D341Med (cell line): ENCODE measurements at regions not wholly inside any gene's neighbourhood (a gene's known extent, or its start where the extent isn't known, plus 50 kb on each side); places are given as distances from the start of the nearest gene placed in this dataset.

Experiments used
- DNase-seq: peaks from one replicate; pipeline ENCODE4 v3.0.0; 2012; ENCODE audit warnings: low spot score

GRCh38 chr6:91453224-91453878 is 866.5 kb upstream of the MAP3K7 start:
- no peak for DNase-seq

- no peak for DNase-seq
These were observed 862.7 kb upstream of the MAP3K7 start for GRCh38 chr6:91449539-91449938.

- DNase-seq: no peak
These were observed 860.8 kb upstream of the MAP3K7 start for GRCh38 chr6:91447530-91448254.

GRCh38 chr6:91447081-91447480 is 860.2 kb upstream of the MAP3K7 start:
- DNase-seq: no peak

GRCh38 chr6:91443405-91443804 is 856.5 kb upstream of the MAP3K7 start:
- no peak for DNase-seq

GRCh38 chr6:91442342-91442741 is 855.5 kb upstream of the MAP3K7 start:
- no peak for DNase-seq

- no peak for DNase-seq
These were observed 851.7 kb upstream of the MAP3K7 start for GRCh38 chr6:91438570-91438969.

DNA sequence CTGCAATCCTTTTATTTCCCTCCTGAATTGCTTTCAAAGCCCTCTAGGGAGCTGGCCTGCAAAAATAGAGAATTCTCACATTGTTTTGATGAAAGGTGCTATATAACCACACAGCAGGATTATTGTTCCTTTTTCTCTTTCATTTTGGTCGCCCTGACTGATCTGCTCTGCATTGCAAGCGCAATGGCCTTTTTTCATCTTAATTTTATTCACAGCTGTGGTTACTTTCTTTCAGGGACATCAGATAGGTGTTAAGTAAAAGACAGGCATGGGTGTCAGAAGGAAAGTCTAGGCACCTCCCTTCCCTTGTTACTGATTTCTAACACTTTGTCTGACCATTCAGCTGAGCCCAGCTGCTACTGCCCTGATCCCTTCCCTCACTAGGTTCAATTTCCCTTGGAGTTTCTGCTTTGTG is 850.5 kb upstream of the MAP3K7 start:
- no peak for DNase-seq

DNA sequence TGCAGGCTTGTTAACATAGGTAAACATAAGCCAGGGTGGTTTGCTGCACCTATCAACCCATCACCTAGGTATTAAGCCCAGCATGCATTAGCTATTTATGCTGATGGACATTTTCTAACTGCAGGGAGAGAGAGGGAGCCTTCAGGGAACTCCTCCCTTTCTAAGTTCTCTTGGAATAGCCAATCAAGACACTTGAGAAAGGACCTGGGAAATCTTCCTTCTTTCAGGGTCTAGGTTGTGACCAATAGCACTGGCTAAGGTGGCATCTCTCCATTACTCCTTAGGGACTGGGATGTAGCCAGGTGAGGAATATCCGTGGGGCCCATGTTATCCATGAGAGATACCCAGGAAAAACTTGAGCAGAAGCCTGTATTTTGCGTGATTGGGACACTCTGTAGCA is 849.6 kb upstream of the MAP3K7 start:
- DNase-seq: no peak

GRCh38 chr6:91435630-91436029 is 848.8 kb upstream of the MAP3K7 start:
- DNase-seq: no peak

GRCh38 chr6:91434576-91434975 is 847.7 kb upstream of the MAP3K7 start:
- DNase-seq: no peak

- DNase-seq: no peak
These were observed 847.0 kb upstream of the MAP3K7 start for GRCh38 chr6:91433660-91434534.

- no peak for DNase-seq
These were observed 842.2 kb upstream of the MAP3K7 start for GRCh38 chr6:91428953-91429560.

- no peak for DNase-seq
These were observed 841.4 kb upstream of the MAP3K7 start for GRCh38 chr6:91428296-91428695.

- no peak for DNase-seq
These were observed 833.4 kb upstream of the MAP3K7 start for GRCh38 chr6:91420243-91420642.

GRCh38 chr6:91415031-91415605 is 828.2 kb upstream of the MAP3K7 start:
- no peak for DNase-seq

- DNase-seq: no peak
These were observed 825.7 kb upstream of the MAP3K7 start for GRCh38 chr6:91412532-91412931.

DNA sequence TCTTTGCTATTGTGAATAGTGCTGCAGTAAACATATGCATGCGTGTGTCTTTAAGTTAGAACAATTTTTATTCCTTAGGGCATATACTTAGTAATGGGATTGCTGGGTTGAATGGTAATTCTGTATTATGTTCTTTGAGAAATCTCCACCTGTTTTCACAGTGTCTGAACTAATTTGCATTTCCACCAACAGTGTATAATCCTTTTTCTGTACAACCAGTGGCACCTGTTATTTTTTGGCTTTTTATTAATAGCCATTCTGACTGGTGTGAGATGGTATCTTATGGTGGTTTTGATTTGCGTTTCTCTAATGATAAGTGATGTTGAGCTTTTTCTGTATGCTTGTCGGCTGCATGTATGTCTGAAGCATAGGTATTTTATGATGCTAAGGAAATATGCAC is 820.8 kb upstream of the MAP3K7 start:
- no peak for DNase-seq

GRCh38 chr6:91392951-91393350 is 806.1 kb upstream of the MAP3K7 start:
- no peak for DNase-seq

- DNase-seq: no peak
These were observed 800.6 kb upstream of the MAP3K7 start for GRCh38 chr6:91387290-91388059.

DNA sequence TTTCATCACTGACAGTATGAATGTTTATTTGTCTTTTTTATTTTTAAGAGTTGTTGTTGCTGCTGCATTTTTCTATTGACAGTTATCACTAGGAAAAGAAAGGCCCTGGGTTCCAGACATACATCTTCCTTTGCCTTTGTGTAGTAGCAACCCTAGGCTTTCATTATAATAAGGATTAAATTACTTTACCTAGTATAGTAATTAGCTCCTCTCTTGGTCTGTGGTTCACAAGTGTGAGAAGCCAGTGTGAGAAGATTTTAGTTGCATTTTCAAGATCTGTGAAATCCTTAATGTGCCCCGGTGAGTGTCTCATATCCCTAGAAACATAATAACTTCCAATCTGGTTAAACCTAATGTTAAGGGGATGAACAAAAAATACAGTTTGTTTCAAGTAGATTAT is 799.3 kb upstream of the MAP3K7 start:
- no peak for DNase-seq
